Tongue (tissue), 1 donor: ENCODE measurements at regions not wholly inside any gene's neighbourhood (a gene's known extent, or its start where the extent isn't known, plus 50 kb on each side); places are given as distances from the start of the nearest gene placed in this dataset.
A peak's percentile ranks its signal among the peaks of the same experiment; 100 is the strongest.
"Not testable (repeated sequence)": the region's sequence is repeated elsewhere in the genome, so short reads cannot be mapped to it uniquely, and the experiment has no call there.

Experiments
- DNase-seq: peaks from one replicate; pipeline ENCODE4 v3.0.0-alpha.2; 2015

GRCh38 chr16:86716649-86717048 lies 138.3 kb downstream of the FOXL1 start:
- no peak for DNase-seq

GRCh38 chr16:86718118-86718517 lies 139.8 kb downstream of the FOXL1 start:
- no peak for DNase-seq

GRCh38 chr16:86722970-86723369 lies 144.6 kb downstream of the FOXL1 start:
- no peak for DNase-seq

DNA sequence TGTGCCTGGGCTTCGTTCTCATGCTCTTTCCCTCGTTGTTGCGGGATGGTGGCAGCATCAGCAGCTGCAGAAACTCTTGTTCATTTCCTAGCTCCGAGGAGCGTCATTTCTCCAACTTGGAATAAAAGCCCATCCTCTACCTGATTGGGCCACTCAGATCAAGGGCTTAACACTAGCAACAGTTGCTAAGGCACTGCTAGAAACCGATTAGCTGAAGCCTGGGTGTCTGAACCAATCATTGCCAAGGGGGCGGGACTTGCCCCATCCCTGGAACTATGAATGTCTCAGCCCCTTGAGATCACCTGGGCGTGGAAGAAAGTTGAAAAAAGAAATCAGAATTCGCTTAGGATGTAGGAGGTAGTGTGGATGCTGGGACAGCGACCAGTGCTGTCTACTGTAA lies 145.3 kb downstream of the FOXL1 start:
- DNase-seq = no peak

DNA sequence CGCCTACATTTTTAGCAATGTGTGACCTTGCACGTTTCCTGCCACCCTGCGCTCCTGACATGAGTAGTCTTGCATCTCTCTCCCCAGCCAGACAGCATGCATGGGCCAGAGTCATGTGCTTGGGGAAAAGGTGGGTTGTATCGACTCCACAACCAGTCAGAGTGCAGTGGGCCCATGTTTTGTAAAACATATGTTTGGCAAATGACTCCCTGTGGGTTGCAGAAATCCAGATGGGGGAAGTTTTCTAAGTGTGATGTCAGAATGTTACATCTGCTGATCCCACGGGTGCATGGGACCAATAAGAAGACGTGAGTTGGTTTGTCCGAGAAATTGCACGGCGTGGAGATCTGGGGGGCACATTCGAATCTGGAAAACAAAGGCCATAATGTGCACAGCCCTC lies 147.1 kb downstream of the FOXL1 start:
- DNase-seq = no peak

- DNase-seq = no peak
These were observed 148.0 kb downstream of the FOXL1 start for GRCh38 chr16:86726340-86726739.

DNA sequence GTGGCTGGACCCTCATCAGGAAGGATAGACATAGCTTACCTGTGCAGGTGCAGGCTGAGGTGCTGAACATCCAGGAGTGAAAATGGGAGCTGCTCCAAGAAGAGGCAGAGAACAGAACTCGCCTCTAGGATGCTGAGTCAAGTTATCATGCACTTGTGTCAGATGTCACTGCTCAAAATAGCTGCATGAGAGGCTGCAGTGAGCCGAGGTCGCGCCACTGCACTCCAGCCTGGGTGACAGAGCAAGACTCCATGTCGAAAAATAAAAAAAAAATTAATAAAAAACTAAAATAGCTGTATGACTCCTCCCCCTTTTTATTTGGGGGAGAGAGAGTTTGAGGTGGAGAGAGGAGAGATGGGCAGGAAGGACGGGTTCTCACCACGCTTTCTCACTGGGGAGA lies 148.8 kb downstream of the FOXL1 start:
- DNase-seq = no peak

DNA sequence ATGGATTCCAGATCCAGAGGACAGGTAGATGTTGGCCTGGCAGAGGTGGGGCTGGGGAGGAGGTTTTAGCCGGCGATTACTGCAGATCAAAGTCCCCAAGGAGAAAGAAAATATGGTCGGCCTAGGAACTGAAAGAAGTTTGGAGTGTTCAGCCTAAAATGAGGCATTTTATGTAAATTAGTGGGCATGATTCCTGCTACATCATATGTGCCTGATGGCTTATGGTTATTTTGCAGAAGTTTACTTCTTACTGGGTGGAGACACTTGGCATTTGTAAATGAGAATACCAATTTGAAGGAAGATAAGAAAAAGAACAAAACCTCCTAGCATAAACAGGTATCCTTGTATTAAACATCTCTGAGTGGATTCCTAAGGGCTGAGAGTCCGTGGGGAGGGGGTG lies 149.3 kb downstream of the FOXL1 start:
- DNase-seq = no peak

GRCh38 chr16:86729686-86730085 lies 151.3 kb downstream of the FOXL1 start:
- no peak for DNase-seq

DNA sequence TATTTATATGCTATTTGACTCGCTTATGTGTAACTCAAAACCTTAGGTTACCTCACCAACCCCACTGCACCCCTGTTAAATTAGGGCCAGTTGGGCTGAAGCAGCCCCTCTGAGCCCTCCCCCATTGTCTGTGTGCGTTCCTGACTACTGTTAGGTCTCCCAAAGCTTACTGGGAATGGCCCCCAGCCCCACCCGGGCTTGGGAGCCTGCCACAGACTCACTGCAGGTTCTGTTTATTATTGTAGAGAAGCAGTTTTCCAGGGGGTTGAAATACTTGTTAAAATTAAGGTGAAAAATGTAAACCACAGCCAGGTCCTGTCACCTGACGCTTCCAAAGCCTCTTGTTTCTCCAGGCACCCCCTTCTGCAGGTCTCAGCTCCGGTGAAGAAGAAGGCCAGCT lies 151.7 kb downstream of the FOXL1 start:
- no peak for DNase-seq

- no peak for DNase-seq
These were observed 152.2 kb downstream of the FOXL1 start for GRCh38 chr16:86730597-86730996.

DNA sequence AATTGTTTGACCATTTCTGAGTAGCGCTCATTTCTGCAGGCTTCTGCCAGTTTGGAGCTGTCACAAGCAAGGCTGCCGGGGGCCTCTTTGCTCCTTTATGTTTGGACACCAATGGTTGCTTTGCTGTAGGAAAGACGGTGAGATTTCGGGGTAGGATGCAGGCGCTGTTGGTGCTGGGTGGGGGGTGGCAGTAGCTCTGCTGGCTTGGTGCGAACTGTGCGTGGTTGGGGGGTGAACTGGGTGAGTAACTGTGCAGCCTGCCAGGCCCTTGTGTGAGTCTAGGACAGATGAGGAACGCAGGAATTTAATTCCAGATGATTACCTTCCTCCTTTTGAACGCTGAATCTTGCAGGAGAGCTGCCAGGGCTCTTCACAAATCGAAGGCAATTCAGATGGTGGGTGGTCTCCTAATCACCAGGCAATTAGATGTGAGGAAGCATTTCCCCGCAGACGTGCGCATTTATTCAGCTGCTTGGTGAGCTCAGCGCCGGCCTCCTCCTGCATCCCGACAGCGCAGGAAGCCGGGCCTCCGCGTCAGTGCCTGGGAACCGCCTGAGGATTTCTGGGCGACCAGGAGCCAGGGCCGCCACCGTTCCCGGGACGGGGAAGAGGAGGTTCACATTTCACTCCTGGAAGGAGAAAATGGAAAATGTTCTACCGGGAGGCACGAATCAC lies 154.4 kb downstream of the FOXL1 start:
- peak; percentile 56 for DNase-seq

DNA sequence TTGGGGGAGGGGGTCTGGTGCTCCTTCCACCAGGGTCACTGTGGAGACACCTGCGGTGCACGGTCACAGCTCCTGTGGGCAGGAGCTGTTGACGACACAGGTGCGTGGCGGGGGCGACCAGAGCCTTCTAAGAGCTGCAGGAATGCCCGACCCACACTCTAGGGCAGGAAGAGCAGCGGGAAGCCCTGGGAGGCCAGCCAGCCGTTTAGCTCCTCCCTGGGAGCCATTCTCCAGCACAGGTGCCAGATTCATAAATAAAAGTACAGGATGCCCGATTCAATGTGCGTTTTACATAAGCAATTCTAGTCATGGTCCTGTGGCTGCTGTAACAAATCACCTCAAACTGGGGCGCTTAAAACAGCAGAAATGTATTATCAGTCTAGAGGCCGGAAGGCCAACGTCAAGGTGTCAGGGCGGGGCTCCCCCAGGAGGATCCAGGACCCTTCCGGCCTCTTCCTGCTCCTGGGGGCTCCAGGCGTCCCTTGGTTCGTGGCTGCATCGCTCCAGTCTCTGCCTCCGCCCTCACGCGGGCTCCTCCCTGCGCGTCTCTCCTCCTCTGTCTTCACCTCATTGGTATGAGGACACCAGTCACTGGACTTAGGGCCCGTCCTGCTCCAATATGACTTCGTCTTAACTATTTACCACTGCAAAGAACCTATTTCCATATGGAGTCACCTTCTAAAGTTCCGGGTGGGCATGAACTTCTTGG lies 155.4 kb downstream of the FOXL1 start:
- no peak for DNase-seq

GRCh38 chr16:86734543-86735460 lies 156.5 kb downstream of the FOXL1 start:
- no peak for DNase-seq

DNA sequence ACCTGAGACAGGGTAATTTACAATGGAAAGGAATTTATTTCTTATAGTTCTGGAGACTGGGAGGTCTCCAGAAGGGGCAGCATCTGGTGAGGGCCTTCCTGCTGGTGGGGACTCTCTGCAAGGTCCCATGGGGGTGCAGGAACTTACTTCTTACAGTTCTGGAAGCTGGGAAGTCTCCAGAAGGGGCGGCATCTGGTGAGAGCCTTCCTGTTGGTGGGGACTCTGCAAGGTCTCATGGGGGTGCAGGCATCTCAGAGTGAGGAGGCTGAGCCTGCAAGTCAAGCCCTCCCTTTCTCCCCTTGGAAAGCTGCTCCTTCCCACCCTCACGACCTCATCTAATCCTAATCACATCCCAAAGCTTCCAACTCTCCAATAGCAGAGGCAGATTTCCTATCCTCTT lies 157.4 kb downstream of the FOXL1 start:
- no peak for DNase-seq

- no peak for DNase-seq
These were observed 158.2 kb downstream of the FOXL1 start for GRCh38 chr16:86736502-86736901.

GRCh38 chr16:86737083-86737482 lies 158.7 kb downstream of the FOXL1 start:
- DNase-seq = no peak

DNA sequence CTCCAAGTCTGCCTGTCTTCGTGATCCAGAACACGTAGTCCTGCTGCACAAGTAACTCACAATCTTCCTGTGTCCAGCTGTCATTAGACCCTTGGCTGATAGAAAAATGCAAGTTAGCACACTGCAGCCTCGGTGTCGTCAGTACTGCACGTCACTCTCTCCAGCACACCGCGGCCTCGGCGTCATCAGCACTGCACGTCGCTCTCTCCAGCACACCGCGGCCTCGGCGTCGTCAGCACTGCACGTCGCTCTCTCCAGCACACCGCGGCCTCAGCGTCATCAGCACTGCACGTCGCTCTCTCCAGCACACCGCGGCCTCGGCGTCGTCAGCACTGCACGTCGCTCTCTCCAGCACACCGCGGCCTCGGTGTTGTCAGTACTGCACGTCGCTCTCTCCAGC lies 160.0 kb downstream of the FOXL1 start:
- DNase-seq = not testable (repeated sequence)

DNA sequence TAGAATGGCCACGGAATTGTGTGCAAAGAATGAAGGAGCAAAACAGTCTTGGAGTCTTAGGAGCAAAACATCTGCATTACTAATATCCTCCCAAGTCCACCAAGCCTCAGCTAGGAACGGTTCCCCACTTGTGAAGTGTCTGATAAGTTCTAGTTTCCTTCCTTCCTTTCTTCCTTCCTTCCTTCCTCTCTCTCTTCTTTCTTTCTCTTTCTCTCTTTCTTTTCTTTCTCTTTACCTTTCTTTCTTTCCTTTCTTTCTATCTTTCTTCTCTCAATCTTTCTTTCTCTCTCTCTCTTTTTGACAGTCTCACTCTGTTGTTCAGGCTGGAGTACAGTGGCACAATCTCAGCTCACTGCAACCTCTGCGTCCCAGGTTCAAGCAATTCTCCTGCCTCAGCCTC lies 160.8 kb downstream of the FOXL1 start:
- DNase-seq = no peak

DNA sequence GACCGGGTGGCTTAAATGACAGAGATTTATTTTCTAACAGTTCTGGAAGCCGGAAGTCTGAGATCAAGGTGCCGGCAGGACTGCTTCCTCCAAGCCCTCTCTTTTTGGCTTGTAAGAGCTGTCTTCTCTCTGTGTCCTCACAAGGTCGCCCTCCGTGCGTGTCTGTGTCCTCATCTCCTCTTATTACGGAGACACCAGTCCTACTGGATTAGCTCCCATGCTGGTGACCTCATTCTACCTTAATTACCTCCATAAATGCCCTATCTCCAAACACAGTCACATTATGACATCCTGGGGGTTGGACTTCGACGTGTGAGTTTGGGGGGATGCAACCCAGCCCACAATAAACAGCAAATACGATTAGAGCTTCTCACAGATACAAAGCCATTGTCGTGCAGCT lies 161.5 kb downstream of the FOXL1 start:
- no peak for DNase-seq

DNA sequence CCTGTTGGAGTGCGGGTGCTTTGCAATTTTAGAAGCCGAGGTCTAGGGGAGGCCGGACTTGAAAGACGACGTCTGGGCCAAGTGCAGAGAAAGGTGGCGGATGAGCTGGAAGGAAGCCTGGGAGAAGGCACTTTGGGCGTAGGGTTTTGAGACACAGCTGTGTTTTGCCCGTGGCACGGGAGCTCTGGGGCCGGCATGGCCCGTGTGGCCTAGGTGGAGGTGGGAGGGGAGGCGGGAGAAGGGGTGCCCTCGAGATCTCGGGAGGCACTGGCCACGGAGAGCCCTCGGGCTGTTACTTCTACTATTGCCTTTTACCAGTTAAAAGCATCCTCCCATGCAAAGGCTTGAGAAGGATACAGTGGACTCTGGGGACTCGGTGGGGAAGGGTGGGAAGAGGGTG lies 161.9 kb downstream of the FOXL1 start:
- no peak for DNase-seq

DNA sequence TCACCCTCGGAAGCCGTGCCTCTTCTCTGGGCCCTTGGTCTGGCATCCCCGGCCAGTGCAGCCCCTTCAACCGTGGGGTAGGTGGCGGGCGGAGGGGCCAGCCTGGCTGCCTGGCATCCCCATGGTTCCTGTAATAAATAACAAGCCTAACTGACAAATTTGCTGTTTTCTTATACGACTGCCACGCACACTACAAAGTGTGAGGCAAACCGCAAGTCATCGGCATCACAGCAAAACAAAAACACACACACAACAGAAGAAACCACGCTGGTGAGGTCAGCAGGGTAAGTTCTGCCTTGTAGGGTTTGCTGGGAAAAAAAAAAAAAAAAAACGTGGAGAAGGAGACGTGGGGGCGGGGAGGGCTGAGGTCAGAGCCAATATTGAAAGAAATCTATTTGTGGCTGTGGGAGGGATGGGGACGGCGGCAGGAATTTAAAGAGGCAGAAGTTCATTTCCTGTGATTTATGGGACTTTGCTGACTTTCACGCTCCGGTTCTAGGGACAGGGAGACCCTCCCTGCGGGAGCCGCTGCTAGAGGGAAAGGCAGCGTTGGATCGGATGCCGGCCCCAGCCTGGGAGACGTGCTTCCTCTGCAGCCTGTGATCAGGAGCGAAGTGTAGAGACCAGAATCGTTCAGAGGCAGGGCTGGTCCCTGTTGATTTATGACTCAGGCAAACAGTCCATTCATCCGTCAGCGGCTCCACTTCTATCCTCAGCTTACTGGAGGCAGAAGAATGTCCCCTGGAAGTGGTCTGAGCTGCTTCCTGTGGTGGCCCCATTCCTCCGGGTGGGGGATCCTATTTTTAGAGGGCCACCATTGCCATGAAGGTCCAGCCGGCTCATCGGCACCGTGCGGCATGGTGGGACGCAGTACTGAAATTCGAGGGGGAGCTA lies 162.8 kb downstream of the FOXL1 start:
- DNase-seq = peak; percentile 61
